ENCODE measurements at regions not wholly inside any gene's neighbourhood (a gene's known extent, or its start where the extent isn't known, plus 50 kb on each side); places are given as distances from the start of the nearest gene placed in this dataset.

DNA sequence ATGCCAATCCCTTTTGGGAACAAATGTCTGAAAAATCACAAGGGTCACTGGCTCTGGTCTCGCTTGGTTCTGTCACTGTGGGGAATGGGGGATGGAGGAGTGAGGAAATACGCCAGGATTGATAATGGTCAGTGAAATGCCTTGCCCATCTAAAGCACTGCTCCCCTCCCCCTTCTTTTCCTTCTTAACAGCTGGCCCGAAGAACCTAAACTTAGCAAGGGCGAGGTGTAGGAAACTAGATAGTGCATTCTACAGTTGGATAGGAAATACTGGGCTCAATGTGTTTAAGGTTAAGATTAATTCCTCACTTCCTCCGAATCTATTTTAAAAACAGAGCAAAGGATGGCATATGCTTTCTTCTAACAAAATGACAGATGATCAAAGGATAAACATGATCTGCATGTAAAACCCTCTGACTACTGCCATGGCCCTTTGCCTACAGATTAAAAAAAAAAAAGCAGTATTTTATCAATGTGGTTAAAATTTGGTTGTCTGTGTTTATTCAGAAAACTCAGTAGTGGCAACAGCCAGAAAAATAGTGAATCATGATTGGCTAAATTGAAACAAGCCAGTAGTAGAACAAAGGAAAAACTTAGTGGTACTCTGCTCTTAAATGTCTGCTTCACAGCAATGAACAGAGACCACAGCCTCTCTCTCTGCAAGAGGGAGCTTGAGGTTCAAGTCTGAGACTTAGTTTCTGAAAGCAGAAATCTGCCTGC lies 86.1 kb upstream of the VAV3 start:
- peak in 1 of 14 donors; percentile 0 for DNase-seq

DNA sequence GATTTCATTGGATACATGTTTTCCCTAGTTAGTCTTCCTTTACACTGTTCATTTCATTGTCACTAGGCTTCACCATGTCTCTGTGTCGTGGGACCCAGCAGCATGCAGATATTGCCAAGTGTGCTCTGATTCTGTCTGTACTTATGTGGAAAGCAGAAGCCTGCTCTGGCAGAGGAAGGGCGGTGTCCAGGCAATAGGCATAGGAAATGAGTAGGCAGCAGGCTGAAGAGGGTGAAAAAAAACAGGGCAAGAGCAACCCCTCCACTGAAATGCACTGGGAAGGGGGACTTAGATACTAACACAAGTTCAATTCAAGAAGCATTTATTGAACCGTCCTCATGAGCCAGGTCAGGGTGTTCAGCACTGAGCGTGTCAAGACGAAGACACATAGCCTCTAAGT lies 85.2 kb upstream of the VAV3 start:
- DNase-seq, result no peak

DNA sequence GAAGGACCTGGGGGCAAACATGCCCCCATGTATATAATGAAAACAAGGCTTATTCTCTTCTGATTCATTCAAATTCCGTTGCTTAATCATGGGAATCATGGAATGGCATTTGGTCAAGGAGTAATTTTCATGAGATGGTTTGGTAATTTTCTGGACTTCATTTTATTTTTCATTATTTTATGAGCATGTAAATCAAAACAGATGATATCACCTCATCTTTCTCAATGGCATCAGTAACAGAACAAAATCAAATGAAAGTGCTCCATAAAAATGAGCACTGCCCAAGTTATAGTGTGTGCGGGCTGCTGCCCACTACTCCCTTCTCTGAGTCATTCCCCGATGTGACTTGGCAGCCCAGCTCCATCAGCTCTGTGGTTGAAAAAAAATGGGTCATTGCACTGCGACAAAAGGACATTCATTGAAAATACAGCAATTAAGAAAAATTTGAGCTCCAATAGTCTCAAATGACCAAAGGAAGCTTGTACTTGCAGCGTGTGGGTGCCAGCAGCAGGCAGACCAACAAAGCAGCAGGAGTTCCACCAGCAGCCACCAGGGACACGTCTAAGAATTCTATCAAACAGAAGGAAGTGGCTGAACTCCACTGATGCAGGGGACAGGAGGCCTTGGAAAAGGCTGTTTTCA lies 84.3 kb upstream of the VAV3 start:
- peak in 10 of 14 donors; percentile 3 to 60 (median 20) for DNase-seq

DNA sequence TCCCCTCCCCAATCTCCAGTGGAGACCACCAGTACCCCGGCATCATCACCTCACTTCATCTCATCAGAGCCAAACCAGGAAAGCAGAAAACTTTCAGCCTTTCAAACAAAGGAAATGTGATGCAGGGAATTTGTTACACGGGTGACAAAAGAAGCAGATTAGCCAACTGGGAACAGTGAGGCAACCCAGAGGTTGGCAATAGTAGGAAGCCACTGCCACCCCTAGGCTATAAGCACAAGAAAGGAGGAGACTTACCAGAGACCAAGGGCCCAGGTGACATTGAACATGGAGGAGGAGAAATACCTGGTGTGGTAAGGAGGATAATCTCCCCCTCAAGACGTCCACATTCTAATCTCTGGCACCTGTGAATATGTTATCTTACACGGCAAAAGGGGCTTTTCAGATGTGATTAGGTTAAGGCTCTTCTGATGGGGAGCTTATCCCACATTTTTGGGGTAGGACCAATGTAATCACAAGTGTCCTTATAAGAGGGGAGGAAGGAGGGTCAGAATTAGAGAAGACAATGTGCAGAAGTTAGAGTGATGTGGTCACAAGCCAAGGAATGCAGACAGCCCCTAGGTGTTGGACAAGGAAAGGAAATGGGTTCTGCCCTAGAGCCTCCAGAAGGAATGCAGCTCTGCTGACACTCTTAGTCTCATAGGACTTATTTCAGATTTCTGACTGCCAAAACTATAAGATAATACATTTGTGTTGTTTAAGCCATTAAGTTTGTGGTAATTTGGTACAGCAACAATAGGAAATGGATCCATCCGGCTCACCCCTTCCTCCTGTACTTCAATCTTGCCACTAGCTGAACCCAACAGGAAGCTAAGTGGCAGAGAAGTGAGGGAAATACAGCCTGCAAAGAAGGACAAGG lies 83.6 kb upstream of the VAV3 start:
- no peak for DNase-seq

DNA sequence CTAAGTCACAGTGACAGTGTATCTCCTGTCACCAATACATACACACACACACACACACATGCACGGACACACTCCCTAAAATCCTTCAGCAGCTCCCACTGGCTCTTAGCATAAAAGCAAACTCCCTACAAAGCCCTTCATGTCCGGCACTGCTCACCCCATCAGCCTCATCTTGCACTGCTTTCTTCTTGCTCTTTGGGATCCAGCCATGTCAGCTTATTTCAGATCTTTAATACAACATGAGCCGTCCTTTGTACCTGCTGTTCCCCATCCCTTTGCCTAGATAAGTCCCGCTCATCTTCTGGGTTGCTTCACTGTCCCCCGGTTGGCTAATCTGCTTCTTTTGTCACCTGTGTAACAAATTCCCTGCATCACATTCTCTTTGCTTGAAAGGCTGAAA lies 82.1 kb upstream of the VAV3 start:
- no peak for DNase-seq

DNA sequence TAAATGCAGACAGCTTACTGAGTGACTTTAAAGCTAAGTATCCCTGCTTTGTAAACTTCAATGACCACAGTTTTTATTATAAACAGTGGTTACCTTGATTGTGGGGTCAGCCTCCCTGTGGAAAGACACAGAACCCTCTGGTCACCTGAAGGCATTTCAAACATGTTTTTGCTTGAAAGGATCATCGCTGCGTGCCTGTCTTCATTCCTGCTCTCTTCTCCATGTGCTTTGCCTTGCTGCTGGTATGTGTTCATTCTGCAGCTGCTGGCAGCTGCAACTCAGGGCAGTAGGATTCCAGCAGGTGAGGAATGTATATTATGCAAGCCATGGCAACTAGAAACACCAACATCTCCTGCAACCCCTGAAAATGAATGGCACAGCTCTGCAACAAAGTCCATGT lies 81.0 kb upstream of the VAV3 start:
- DNase-seq, result no peak

DNA sequence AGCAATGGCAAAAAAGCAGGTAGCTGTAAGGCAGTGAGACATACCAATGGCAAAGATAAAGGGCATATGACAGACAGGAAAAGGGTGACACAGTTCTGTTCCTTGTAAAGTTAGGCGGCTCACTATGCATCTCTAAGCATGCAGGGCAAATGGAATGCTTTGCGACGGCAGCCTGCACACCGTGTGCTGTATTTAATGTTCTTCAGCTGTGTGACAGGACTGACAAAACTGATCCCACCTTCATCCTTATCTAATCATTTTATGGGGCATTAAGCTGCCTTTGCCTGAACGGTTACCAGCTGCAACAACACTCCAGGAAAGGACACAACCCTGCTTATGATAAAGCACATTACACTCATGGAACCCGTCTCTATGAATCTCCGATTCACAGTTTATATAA lies 80.5 kb upstream of the VAV3 start:
- DNase-seq, result no peak

DNA sequence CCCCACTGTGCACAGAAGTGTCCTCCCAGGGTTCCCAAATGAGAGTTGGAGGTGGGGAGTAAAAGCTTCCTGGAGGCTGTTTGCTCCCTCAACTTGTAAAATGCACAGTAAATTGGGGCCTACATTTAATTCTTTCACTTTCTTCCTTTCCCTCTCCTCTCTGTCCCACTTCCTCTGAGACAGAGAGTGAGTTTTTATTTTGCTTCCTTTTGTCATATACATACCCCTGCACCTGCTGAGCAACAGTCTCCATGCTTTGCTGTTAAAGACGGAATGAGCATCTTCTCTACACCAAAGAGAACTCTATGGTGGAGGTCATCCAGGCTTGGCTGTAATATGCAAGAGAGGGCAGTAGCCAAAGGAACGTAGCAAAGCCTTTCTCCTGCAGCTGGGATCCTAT lies 79.3 kb upstream of the VAV3 start:
- no peak for DNase-seq

DNA sequence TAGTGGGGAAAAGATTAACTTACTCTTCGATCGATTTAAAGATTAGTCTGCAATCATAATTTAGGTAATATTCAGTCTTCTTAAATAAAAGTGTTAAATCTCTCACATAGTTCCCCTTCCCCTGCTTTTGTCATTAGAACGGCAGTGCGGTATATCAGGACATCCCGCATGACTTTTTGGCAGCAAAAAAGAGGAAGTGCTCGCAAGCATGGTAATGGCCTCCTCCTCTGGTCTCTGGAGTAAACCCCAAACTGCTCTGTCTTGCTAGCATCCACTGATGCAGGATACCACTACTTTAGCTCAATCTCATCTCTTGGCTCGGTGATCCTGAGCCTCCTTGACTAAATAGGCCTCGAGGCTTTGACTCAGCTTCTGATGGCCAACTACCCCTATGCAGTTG lies 78.7 kb upstream of the VAV3 start:
- DNase-seq, result no peak

DNA sequence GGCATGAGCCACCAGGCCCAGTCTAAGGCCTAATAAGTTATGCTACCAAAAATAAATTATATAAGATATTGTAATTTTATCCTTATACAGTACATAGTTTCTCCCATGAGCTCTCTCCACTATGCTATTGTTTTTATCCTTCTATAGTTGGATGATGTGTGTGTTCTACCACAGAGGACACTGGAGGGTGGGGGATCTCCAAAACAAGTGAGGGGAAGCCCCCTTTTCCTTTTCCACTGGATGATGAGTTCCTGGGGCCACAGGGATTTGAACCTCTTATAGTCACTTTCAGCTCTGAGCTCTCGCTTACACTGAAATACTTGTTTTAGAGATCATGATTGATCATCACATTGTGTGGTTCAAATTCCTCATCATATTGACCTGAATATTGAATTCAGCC lies 77.6 kb upstream of the VAV3 start:
- DNase-seq, result no peak

DNA sequence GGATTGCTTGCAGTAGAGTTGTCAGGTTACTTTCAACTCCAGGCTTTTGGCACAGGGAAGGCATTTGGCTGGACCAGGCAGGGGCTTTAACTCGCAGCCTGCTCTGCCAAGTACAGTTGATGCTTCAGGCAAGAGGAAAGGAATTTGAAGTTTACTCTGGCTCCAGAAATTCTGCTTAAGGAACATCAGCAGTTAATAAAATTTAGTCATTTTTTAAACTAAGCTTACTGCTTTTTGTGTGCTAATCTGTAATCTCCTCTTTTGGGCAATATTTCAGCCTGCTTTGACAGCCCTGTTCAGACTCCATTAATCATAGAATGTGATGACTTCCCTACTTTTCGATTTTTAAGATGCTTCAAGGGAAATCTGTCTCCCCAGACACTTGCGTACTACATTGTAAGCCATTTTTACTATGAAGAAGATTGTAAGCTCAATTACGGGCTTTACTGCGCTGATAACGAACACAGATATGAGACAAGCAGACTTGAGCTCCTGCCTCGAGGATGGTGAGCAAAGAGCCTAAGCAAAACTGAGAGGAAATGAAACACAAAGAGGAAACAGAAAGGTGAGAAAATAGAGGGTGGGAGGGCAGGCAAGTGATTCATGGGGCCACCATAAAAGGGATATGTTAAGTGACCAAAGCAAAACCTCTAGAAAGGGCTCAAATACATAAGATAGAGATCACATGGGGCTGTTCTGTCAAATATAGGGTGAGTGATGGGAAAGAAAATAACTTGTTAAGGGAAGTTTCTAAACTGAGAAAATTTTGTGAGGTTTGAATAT lies 76.6 kb upstream of the VAV3 start:
- DNase-seq, result no peak

DNA sequence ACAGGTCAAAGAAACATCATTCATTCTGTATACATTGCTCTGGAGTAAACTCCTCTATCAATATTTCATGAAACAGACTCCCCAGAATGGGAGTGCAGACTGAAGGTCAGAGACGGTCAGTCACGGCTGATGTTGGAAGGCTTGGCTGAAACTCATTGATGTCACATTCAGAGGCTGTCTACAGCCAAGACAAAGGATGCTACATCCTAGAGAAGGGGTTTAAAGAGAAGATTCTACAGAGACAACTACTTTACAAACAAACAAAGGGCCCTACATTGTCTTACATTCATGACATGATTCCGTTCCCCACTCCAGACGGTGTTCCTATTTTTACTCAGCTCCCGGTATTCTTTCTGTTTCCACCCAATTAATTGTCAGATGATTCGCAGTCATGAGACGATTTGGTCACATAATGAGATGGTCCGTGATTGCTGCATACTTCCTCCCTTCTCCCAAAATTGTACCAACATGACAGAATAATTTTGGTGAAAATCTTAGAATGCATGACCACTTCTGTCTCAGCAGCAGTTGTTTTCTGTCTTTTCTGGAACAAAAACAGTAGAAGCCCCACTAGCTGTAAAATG lies 73.8 kb upstream of the VAV3 start:
- no peak for DNase-seq

DNA sequence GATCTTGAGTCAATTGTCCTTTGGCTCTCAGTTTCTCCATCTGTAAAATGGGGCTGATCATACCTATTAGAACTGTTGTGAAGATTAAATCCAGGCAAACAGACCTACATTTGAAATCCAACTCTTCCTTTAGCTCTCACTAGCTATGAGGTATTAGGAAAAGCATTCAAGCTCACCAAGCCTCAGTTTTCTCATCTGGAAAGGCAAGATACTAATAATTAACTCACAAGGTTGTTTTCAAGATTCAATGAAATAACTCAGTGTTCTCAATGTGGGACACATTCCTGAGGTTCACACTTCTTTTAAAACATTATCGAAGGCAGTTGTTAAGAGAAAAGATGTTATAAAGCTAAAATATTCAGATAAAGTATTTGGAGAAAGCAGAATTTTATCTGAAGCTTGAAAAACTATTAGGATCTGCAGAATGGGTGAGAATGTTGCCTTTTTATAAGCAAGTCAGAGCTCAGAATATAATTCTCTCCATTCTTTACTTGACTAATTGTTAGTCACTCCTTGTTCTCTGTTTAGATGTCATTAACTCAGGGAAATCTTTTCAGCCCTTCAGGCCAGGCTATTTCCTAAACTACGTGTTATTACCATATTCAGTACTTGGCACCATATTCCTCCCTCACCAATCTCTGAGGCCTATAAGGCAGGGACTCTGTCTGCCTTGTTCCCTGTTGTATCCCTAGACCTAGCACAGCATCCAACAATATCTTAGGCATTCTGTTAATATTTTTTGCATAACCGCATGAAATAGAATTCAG lies 72.0 kb upstream of the VAV3 start:
- DNase-seq, result no peak

DNA sequence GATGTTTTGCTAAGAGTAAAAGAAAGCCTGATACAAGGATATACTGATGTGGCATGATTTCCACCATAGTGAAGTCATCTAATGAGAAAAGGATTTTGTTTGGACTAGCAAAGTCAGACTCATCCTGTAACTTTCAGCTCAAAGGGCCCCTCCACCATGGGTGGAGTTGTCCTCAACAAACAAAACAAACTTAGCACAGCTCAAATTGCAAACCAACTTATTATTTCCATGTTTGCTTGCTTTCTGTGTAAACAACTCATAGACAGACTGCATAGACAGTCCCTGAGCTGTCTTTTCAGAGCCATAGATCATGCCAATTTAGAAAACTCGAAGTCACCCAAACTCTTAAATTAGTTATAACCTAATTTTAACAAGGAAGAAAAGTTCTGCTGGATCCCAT lies 69.4 kb upstream of the VAV3 start:
- DNase-seq, result no peak

DNA sequence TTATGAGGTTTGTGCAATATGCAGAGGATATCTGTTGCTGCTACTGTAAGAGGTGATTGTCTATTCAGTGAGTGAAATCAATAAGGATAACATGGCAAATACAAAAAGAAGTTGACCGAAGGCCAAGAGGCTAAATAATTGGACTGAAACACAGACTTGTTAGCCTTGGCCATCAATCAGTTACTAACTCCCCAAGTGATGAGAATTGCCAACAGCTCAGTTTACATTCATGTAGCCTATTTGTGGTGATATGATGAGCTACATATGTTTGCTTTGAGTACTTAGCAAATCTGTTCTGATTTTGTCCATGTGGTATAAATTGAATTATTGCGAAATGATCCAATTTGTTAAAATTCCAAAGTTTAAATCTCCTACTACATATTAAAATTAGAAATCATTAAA lies 68.6 kb upstream of the VAV3 start:
- no peak for DNase-seq

DNA sequence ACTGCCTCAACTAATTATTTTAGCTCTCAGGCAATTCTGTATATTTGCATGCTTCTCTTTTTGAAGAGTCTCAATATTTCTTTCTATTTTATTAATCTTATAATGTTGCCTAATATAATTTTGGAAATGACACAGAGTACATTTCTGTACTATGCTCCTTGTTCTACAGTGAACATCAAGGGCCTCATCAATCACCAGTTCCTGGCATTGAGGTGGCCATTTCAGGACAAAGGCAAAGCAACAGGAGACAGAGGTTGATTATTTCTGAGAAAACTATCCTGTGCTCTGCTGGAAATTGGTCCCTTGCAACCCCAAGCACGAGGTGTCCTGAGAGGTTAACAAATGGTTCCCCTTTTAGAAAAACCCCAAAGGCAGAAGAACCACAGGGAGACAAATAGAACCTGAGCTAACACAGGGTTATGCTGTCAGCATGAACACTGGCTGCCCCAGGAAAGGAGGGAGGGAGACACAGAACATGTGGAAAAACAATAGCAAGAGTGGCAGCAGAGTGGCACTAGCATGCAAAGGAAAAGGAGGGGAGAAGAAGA lies 63.9 kb upstream of the VAV3 start:
- DNase-seq, result no peak

DNA sequence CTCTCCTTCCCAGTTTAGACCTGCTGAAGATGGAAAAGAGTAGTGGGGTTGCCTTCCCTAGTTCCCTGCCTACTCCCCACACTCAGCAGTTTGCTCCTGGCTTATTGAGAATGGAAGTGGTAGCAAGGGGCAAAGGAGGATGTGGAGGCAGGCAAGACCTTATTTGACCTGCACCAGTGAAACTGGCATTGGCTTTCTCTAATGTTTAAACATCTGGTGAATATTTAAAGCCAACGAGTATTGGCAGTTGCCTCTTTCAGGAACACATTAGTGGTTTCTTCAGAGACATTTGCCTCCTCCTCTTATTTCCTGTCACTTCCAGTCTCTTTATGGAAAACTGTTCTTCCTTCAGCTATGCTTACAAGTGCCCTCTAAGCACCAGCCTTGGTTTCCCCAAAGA lies 62.4 kb upstream of the VAV3 start:
- DNase-seq, result no peak

DNA sequence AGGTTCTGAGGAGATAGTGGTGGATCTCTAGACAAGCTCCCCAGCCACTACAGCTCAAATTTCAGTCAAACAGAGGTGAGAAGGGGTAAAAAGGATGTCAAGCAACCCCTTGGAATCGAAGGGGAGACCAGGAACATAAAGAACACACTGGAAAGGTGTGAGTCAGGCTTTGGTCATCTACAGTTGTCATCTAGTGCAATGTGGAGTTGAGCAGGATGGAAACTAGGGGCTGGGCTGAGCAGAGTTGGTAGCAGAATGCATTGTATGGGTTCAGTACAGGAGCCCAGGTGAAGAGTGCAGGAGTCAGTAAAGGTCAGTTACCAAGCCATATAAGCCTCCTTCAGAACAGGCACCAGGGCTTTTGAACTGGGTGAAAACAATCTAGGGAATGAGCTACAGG lies 52.7 kb upstream of the VAV3 start:
- DNase-seq, result no peak

DNA sequence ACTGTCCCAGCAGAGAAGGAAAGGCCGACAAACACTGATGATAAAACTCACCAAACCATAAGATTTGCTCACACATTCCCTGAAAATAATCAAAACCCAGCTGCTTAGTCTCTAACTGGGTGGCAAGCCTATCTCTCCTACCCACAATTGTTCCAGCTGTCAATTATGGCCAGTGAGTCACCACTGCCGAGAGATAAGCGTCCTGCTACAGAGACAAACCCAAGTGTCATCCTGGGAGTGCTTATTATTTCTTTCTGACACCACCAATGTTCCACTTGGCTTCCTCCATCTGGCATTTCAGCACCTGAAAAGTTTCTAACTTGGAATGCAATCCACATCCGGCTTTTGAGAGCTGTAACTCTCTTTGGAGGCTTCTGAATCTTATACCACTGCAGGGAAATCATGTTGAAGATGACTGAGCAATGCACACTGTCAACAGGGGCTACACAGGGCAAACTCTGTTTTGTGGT lies 51.5 kb upstream of the VAV3 start:
- DNase-seq, result no peak
